ENCODE measurements at regions not wholly inside any gene's neighbourhood (a gene's known extent, or its start where the extent isn't known, plus 50 kb on each side); places are given as distances from the start of the nearest gene placed in this dataset.
A peak's percentile ranks its signal among the peaks of the same experiment; 100 is the strongest.

DNA sequence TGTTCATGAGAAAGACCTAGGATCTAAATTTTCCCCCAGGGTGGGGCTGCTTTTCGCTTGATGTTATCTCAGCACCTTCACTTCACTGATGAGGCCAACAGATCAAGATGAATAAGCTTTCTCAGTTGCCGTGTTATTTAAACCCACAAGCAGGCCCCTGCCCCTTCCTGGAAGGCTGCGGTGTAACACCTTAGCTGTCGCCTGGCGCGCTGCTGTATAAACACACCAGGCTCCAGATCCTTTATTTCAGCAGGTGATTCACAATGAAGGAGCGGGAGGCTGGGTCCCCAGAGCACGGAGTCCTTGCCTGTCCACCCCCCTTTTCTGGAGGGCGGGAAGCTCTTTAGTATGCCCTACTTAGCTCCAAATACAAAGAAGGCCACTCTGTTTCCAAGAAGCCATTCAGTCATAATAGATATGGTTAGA, 515.4 kb downstream of the FUT8 start:
- DNase-seq, result peak in 1 of 2 donors; percentile 33
- H3K4me3 ChIP-seq (ENCODE audit: low read length), result no peak overlapping the region
- no peak overlapping the region for H3K27ac ChIP-seq (ENCODE audit: low read length)
- 10% methylated on average over 2 of the region's 9 CpGs for WGBS (ENCODE audit: insufficient coverage, low lambda C conversion rate)
- H3K27me3 ChIP-seq (ENCODE audit: control insufficient read depth, insufficient read depth, low read length), result peaks cover 7% of the 10 kb centered on the region
- H3K9me3 ChIP-seq (ENCODE audit: control insufficient read depth, low read depth, low read length), result no peaks in the 10 kb centered on the region
- no peaks in the 10 kb centered on the region for H3K4me1 ChIP-seq (ENCODE audit: control insufficient read depth, insufficient read depth, low read length)
- no peaks in the 10 kb centered on the region for H3K36me3 ChIP-seq (ENCODE audit: control insufficient read depth, insufficient read depth, low read length)

DNA sequence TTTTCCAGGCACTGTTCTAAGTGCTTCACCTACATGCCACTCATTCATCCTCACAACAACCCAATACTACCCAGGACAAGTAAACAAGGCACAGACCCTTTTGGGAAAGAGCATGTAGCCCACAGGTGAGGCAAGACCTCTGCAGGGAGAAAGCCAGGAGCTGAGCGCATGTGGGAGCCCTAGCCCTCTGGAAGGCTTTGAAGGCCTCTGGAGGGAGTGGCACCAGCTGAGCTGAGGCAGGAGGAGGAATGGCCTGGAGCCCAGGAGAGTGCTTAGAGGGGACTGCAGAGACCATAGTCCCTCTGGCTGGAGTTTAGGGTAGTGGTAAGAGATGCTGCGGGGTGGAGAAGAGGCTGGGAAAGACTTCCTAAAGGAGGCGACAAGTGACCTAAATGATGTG, 516.5 kb downstream of the FUT8 start:
- WGBS (ENCODE audit: insufficient coverage, low lambda C conversion rate), result no CpG with 5 or more reads among the region's 3 CpGs
- no peaks in the 10 kb centered on the region for H3K4me1 ChIP-seq (ENCODE audit: control insufficient read depth, insufficient read depth, low read length)
- DNase-seq, result no peak
- no peak overlapping the region for H3K27ac ChIP-seq (ENCODE audit: low read length)
- H3K36me3 ChIP-seq (ENCODE audit: control insufficient read depth, insufficient read depth, low read length), result no peaks in the 10 kb centered on the region
- H3K9me3 ChIP-seq (ENCODE audit: control insufficient read depth, low read depth, low read length), result no peaks in the 10 kb centered on the region
- H3K27me3 ChIP-seq (ENCODE audit: control insufficient read depth, insufficient read depth, low read length), result peaks cover 7% of the 10 kb centered on the region
- no peak overlapping the region for H3K4me3 ChIP-seq (ENCODE audit: low read length)

DNA sequence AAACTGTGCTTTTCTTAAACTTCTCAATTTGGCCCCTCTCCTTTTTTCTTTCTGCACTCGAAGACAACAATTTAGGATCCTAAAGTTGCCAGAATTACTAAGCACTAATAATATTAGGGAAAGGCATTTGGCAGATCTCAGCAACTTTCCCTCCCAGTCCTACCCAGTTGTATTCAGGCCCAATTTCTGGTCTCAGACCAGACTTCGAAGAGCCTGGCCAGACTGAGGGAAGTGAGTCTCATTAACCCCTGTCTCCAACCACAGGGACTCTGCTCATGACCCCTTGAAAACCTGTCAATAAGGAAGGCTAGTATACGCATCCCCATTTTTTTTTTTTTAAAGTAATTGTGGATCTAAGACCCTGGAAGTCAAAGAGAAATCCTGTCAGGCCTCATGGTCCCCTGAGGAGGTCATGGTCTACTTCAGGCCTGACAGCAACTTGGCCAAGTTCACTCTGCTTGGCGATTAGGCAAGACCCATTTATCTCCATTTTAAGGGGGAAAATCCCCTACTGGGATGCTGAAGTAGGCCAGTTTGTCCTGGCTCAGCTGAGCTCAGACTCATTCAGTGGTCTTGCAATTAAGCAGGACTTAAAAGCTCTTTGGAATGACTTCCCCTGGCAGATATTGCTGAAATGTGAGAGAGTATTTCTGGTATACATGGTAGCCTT, 521.0 kb downstream of the FUT8 start:
- WGBS (ENCODE audit: insufficient coverage, low lambda C conversion rate), result no CpG with 5 or more reads among the region's 4 CpGs
- H3K4me3 ChIP-seq (ENCODE audit: low read length), result no peak overlapping the region
- H3K36me3 ChIP-seq (ENCODE audit: control insufficient read depth, insufficient read depth, low read length), result no peaks in the 10 kb centered on the region
- no peak for DNase-seq
- no peak overlapping the region for H3K27ac ChIP-seq (ENCODE audit: low read length)
- peaks cover 2% of the 10 kb centered on the region for H3K27me3 ChIP-seq (ENCODE audit: control insufficient read depth, insufficient read depth, low read length)
- H3K4me1 ChIP-seq (ENCODE audit: control insufficient read depth, insufficient read depth, low read length), result no peaks in the 10 kb centered on the region
- no peaks in the 10 kb centered on the region for H3K9me3 ChIP-seq (ENCODE audit: control insufficient read depth, low read depth, low read length)

GRCh38 chr14:65934070-65934435, 521.5 kb downstream of the FUT8 start:
- no peaks in the 10 kb centered on the region for H3K36me3 ChIP-seq (ENCODE audit: control insufficient read depth, insufficient read depth, low read length)
- no CpG with 5 or more reads among the region's 5 CpGs for WGBS (ENCODE audit: insufficient coverage, low lambda C conversion rate)
- H3K4me1 ChIP-seq (ENCODE audit: control insufficient read depth, insufficient read depth, low read length), result no peaks in the 10 kb centered on the region
- no peak overlapping the region for H3K4me3 ChIP-seq (ENCODE audit: low read length)
- no peaks in the 10 kb centered on the region for H3K9me3 ChIP-seq (ENCODE audit: control insufficient read depth, low read depth, low read length)
- H3K27ac ChIP-seq (ENCODE audit: low read length), result no peak overlapping the region
- peaks cover under 1% of the 10 kb centered on the region for H3K27me3 ChIP-seq (ENCODE audit: control insufficient read depth, insufficient read depth, low read length)
- DNase-seq, result no peak

DNA sequence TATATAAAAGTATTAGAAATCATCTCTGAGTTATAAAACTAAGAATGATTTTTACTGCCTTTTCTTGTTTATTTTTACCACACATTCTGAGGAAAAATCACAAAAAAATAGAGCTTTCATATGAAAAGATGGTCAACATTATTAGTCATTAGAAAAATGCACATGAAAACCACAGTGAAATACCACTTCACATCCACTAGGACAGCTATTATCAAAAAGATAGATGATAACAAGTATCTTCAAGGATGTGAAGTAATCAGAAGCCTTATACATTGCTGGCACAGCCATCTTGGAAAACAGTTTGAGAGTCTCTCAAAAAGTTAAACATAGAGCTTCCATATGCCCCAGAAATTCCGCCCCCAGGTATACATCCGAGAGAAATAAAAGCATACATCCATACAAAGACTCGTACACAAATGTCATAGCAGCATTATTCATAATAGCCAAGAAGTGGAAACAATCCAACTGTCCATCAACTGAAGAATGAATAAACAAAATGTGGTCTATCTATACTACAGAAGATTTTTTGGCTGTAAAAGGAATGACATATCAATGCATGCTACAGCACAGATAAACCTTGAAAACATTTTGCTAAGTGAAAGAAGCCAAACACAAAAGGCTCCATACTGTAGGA, 523.9 kb downstream of the FUT8 start:
- no peak for DNase-seq
- Histone ChIP-seq H3K27me3 (ENCODE audit: control insufficient read depth, insufficient read depth, low read length) (no peaks in the 10 kb centered on the region), H3K27ac (ENCODE audit: low read length) (no peak overlapping the region), H3K4me1 (ENCODE audit: control insufficient read depth, insufficient read depth, low read length) (no peaks in the 10 kb centered on the region), H3K9me3 (ENCODE audit: control insufficient read depth, low read depth, low read length) (no peaks in the 10 kb centered on the region), H3K36me3 (ENCODE audit: control insufficient read depth, insufficient read depth, low read length) (no peaks in the 10 kb centered on the region), H3K4me3 (ENCODE audit: low read length) (no peak overlapping the region)
- no CpG with 5 or more reads among the region's 3 CpGs for WGBS (ENCODE audit: insufficient coverage, low lambda C conversion rate)

DNA sequence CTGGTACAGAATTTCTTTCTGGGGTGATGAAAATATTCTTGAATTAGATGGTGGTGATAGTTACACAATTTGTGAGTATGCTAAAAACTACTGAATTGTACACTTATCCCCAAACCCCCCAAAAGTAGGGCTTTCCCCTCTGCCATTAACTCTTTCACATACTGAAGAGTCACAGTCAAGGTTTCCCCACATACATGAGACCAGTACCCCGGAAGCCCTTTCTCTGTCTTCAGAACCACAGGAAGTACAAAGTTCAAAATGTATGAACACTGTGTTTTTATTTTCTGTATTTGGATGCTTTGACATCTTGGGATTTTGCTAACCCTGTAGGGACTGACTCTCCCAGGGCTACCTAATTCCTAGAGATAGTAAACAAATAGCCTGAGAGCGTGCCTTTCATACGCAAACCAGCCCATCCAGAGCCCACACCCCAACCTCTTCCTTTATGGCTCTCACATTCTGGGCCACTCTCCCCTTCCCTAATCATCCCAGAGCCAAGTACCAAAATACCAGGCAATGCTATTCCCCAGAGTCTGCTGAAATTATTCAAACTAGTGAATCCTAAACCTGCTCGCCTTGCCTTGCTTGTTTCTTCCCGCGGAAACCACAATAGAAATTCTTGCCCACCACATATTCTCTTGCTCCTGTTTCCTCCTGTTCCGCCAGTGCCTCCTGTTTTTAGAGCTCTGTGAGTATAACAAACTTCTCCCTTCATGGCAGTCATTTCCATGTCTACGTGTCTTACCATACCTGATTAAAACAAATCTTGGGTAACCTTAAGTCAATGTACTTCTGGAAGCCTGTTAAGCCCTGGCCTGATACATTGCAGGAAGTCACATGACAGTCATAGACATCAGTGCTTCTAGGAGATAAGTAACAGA, 524.8 kb downstream of the FUT8 start:
- Histone ChIP-seq H3K4me1 (ENCODE audit: control insufficient read depth, insufficient read depth, low read length) (no peaks in the 10 kb centered on the region), H3K4me3 (ENCODE audit: low read length) (no peak overlapping the region), H3K36me3 (ENCODE audit: control insufficient read depth, insufficient read depth, low read length) (no peaks in the 10 kb centered on the region), H3K27me3 (ENCODE audit: control insufficient read depth, insufficient read depth, low read length) (no peaks in the 10 kb centered on the region), H3K9me3 (ENCODE audit: control insufficient read depth, low read depth, low read length) (no peaks in the 10 kb centered on the region), H3K27ac (ENCODE audit: low read length) (no peak overlapping the region)
- DNase-seq, result peak in 1 of 2 donors; percentile 36
- WGBS (ENCODE audit: insufficient coverage, low lambda C conversion rate), result 100% methylated on average over 1 of the region's 8 CpGs

- H3K27ac ChIP-seq (ENCODE audit: low read length), result no peak overlapping the region
- H3K4me1 ChIP-seq (ENCODE audit: control insufficient read depth, insufficient read depth, low read length), result no peaks in the 10 kb centered on the region
- H3K27me3 ChIP-seq (ENCODE audit: control insufficient read depth, insufficient read depth, low read length), result no peaks in the 10 kb centered on the region
- no peak overlapping the region for H3K4me3 ChIP-seq (ENCODE audit: low read length)
- no peak for DNase-seq
- H3K9me3 ChIP-seq (ENCODE audit: control insufficient read depth, low read depth, low read length), result no peaks in the 10 kb centered on the region
- no peaks in the 10 kb centered on the region for H3K36me3 ChIP-seq (ENCODE audit: control insufficient read depth, insufficient read depth, low read length)
Measured at GRCh38 chr14:65937960-65938316, 525.4 kb downstream of the FUT8 start.

DNA sequence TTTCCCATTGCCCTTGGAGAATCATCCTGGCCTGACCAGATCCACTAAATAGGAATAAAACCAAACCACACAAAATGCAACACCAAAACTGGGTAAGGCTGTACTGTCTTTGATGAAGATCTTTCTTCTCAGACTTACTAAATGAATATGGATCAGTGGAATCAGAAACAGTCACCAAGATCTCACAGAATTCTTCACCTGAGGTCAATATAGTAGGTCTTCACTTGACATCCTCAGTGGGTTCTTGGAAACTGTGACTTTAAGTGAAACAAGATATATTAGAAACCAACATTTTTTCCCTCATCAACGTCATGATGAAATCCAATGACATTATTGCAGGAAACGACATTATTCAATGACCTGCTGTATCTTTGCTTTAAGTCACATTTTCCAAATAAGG, 526.2 kb downstream of the FUT8 start:
- no peak overlapping the region for H3K27ac ChIP-seq (ENCODE audit: low read length)
- DNase-seq, result no peak
- WGBS (ENCODE audit: insufficient coverage, low lambda C conversion rate), result 83% methylated on average over 1 of the region's 2 CpGs
- no peaks in the 10 kb centered on the region for H3K4me1 ChIP-seq (ENCODE audit: control insufficient read depth, insufficient read depth, low read length)
- H3K4me3 ChIP-seq (ENCODE audit: low read length), result no peak overlapping the region
- no peaks in the 10 kb centered on the region for H3K27me3 ChIP-seq (ENCODE audit: control insufficient read depth, insufficient read depth, low read length)
- no peaks in the 10 kb centered on the region for H3K36me3 ChIP-seq (ENCODE audit: control insufficient read depth, insufficient read depth, low read length)
- H3K9me3 ChIP-seq (ENCODE audit: control insufficient read depth, low read depth, low read length), result no peaks in the 10 kb centered on the region

- H3K27ac ChIP-seq (ENCODE audit: low read length), result no peak overlapping the region
- H3K27me3 ChIP-seq (ENCODE audit: control insufficient read depth, insufficient read depth, low read length), result no peaks in the 10 kb centered on the region
- H3K4me3 ChIP-seq (ENCODE audit: low read length), result no peak overlapping the region
- H3K9me3 ChIP-seq (ENCODE audit: control insufficient read depth, low read depth, low read length), result no peaks in the 10 kb centered on the region
- 43% methylated on average over 1 of the region's 1 CpG for WGBS (ENCODE audit: insufficient coverage, low lambda C conversion rate)
- no peak for DNase-seq
- H3K36me3 ChIP-seq (ENCODE audit: control insufficient read depth, insufficient read depth, low read length), result no peaks in the 10 kb centered on the region
- no peaks in the 10 kb centered on the region for H3K4me1 ChIP-seq (ENCODE audit: control insufficient read depth, insufficient read depth, low read length)
Measured at GRCh38 chr14:65939184-65939583, 526.7 kb downstream of the FUT8 start.

- no peaks in the 10 kb centered on the region for H3K36me3 ChIP-seq (ENCODE audit: control insufficient read depth, insufficient read depth, low read length)
- H3K27ac ChIP-seq (ENCODE audit: low read length), result no peak overlapping the region
- no peaks in the 10 kb centered on the region for H3K9me3 ChIP-seq (ENCODE audit: control insufficient read depth, low read depth, low read length)
- 60% methylated on average over 1 of the region's 9 CpGs for WGBS (ENCODE audit: insufficient coverage, low lambda C conversion rate)
- DNase-seq, result no peak
- no peaks in the 10 kb centered on the region for H3K4me1 ChIP-seq (ENCODE audit: control insufficient read depth, insufficient read depth, low read length)
- H3K4me3 ChIP-seq (ENCODE audit: low read length), result no peak overlapping the region
- H3K27me3 ChIP-seq (ENCODE audit: control insufficient read depth, insufficient read depth, low read length), result no peaks in the 10 kb centered on the region
Measured at GRCh38 chr14:65940056-65940735, 527.7 kb downstream of the FUT8 start.

Measured in large intestine (tissue), 3 donors.